Activated naive CD4-positive, alpha-beta T cell treated with anti-CD3 and anti-CD28 coated beads, Interleukin-2, amount 10 ng/mL, durations not matched to agents 7 days and 5 days (primary cell): ENCODE measurements at regions not wholly inside any gene's neighbourhood (a gene's known extent, or its start where the extent isn't known, plus 50 kb on each side); places are given as distances from the start of the nearest gene placed in this dataset.

ENCODE experiments used
- CTCF ChIA-PET: fragments of 350-600 bp; sonication (Branson Sonifier 250); formaldehyde crosslinking; loops from one replicate; lab custom pipeline; 2021; ENCODE audit warnings: antibody characterized with exemption; lab: Charles Lee
- DNase-seq: peaks from one replicate; pipeline ENCODE4 v3.0.0-alpha.2; 2020
- H3K27ac Mint-ChIP-seq: one replicate; pipeline ENCODE4 v1.8.0; 2021; ENCODE audit warnings: mild to moderate bottlenecking, moderate library complexity, mixed read lengths
- H3K27me3 Mint-ChIP-seq: one replicate; pipeline ENCODE4 v1.8.0; 2021; ENCODE audit warnings: mild to moderate bottlenecking, mixed read lengths
- H3K36me3 Mint-ChIP-seq: one replicate; pipeline ENCODE4 v1.8.0; 2021; ENCODE audit warnings: mixed read lengths
- H3K4me1 Mint-ChIP-seq: one replicate; pipeline ENCODE4 v1.8.0; 2021; ENCODE audit warnings: mixed read lengths
- H3K4me3 Mint-ChIP-seq: one replicate; pipeline ENCODE4 v1.8.0; 2021; ENCODE audit warnings: mild to moderate bottlenecking, moderate library complexity, mixed read lengths
- H3K9me3 Mint-ChIP-seq: one replicate; pipeline ENCODE4 v1.8.0; 2021; ENCODE audit warnings: mixed read lengths

DNA sequence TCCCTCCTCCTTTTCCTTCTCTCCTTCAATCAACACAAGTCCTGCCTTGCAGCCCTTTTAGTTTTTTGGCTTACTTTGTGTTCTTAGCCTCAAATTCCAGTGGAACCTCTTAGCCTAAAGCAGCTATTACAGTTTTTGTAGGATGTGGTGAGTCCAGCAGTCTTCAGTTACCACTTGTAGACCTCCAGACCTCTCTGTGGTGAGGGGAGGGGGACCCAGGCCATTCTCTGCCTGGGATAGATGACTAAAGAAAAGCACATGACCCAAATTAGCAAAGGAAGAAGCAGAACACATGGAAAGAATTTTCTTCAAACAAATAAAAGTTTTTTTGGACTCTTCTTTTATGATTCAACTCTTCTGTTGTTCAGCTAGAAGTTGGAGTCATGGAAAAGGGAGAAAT is 246.5 kb downstream of the HAO1 start:
- CTCF ChIA-PET: no interaction called here
- H3K36me3 Mint-ChIP-seq: no peaks in the 10 kb centered on the region
- DNase-seq: no peak
- H3K4me1 Mint-ChIP-seq: no peaks in the 10 kb centered on the region
- no peak overlapping the region for H3K27ac Mint-ChIP-seq
- H3K9me3 Mint-ChIP-seq: peaks cover 7% of the 10 kb centered on the region
- no peak overlapping the region for H3K4me3 Mint-ChIP-seq
- no peaks in the 10 kb centered on the region for H3K27me3 Mint-ChIP-seq

DNA sequence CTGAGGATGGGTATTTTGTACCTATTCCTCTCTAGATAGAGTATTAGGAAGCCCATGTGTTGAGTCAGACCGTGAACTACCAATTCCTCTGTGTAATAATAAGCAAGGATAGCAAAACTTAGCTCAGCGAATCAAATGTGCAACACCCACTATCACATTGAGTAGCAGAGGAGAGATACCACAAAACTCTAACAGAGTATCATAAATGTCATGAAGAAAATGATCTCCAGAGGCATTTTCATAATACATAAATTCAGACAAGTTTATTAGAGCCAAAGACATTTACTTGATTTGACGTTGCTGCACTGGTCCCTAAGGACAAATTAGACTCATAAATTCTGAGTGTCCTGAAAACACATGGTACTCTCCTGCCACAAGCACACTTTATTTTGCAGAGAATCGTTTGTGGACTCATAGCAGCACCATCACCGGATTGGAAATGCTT is 245.2 kb downstream of the HAO1 start:
- Mint-ChIP-seq H3K27ac (no peak overlapping the region), H3K36me3 (no peaks in the 10 kb centered on the region), H3K27me3 (no peaks in the 10 kb centered on the region), H3K4me3 (no peak overlapping the region), H3K9me3 (peaks cover 5% of the 10 kb centered on the region), H3K4me1 (no peaks in the 10 kb centered on the region)
- CTCF ChIA-PET: no interaction called here
- no peak for DNase-seq

DNA sequence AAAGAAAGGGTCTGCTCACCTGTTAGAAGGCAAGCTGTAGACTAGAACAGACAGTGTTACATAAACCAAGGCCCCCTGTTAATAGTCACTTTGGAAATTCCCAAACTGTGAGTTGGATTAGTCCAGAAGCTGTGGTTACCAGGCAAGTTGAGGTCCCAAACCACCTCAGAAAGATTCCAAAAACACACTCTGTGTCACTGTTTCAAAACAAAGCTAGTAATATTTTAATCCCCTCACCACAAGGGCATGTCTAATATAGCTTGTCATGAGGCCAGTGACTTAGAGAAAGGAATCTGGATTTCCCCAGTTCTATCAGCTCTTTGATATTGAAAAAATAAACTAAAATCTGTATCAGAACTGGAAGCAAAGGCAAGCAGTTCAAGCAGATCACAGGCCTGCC is 244.6 kb downstream of the HAO1 start:
- no peak overlapping the region for H3K27ac Mint-ChIP-seq
- CTCF ChIA-PET: no interaction called here
- no peaks in the 10 kb centered on the region for H3K36me3 Mint-ChIP-seq
- no peak overlapping the region for H3K4me3 Mint-ChIP-seq
- no peaks in the 10 kb centered on the region for H3K27me3 Mint-ChIP-seq
- peaks cover 7% of the 10 kb centered on the region for H3K9me3 Mint-ChIP-seq
- no peak for DNase-seq
- H3K4me1 Mint-ChIP-seq: no peaks in the 10 kb centered on the region

DNA sequence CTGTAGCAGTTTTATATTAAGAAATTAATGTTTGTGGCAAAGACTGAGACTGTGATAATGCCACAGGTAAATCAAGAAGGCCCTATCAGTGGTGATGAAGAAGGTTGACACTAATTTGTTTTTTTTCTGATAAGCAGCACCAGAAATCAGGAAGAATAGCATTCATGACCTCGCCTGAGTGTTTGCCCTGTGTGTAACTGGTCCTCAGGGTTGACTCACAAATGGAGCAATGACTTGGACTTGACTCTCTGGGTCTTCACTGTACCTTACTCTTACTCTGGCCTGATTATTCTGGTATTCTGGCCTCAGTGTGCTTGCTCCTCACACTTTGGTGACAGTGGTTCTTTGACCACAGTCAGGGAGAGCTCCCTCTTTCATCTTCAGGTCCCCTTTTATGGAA is 243.9 kb downstream of the HAO1 start:
- Mint-ChIP-seq H3K27ac (no peak overlapping the region), H3K4me3 (no peak overlapping the region), H3K27me3 (no peaks in the 10 kb centered on the region), H3K9me3 (peaks cover 10% of the 10 kb centered on the region), H3K4me1 (no peaks in the 10 kb centered on the region), H3K36me3 (no peaks in the 10 kb centered on the region)
- CTCF ChIA-PET: no interaction called here
- no peak for DNase-seq

DNA sequence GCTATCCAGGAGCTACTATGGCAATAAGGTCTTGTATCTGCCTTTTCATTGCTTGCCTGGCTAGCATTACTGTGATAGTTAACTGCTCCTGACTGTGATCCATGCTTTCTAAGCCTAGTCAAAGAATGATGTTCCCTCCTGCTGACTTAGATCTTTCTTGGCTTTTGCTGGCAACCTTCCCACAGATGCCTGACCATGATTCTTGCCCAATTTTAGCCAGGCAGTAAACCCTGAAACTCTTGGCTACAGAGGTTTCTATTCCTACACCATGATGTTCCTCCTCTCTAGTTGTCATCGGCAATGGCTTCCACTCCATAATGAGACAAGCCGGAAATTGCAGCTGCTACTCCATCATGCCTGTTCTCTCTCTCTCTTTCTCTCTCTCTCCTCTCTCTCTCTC is 238.1 kb downstream of the HAO1 start:
- Mint-ChIP-seq H3K9me3 (peaks cover 17% of the 10 kb centered on the region), H3K27me3 (no peaks in the 10 kb centered on the region), H3K27ac (no peak overlapping the region), H3K4me1 (no peaks in the 10 kb centered on the region), H3K36me3 (no peaks in the 10 kb centered on the region), H3K4me3 (no peak overlapping the region)
- DNase-seq: no peak
- CTCF ChIA-PET: no interaction called here

DNA sequence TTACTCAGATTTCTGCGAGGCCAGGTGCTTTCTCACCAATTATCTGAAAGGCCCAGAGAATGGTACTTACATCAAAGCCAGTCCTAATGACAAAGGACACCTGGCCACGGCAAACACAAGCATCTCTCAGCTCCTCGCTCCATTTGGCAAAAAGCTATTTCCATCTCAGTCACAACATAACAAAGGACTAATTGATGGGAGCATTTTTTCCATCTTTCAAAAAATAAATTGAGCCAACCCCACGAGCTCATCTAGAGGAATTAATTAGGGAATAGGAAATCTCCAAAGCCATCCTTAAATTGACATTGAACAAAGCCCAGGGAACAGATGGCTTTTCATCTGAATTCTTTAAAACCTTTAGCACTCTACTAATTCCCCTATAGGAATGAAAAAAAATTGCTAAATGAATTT is 236.7 kb downstream of the HAO1 start:
- H3K4me3 Mint-ChIP-seq: no peak overlapping the region
- no peaks in the 10 kb centered on the region for H3K27me3 Mint-ChIP-seq
- H3K4me1 Mint-ChIP-seq: no peaks in the 10 kb centered on the region
- H3K36me3 Mint-ChIP-seq: no peaks in the 10 kb centered on the region
- CTCF ChIA-PET: no interaction called here
- H3K9me3 Mint-ChIP-seq: peaks cover 15% of the 10 kb centered on the region
- H3K27ac Mint-ChIP-seq: no peak overlapping the region
- no peak for DNase-seq

DNA sequence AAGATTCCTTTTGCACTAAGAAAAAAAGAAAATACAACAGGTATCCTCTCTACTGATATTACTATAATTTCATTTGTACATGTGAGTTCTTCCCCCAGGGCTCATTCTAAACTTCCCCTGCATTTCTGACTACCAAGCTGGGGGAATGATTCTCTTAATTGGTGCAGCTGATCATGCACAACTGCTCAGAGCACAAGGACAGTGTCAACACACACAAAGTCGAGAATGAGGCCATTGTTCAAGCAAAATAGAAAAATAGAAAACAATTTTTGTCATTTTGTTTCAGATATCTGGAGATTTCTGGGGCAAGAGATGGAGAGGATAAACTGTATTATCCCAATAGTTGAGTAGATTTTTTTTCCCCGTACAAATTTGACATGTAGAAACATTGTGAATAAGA is 236.3 kb downstream of the HAO1 start:
- no peak overlapping the region for H3K27ac Mint-ChIP-seq
- CTCF ChIA-PET: no interaction called here
- no peaks in the 10 kb centered on the region for H3K36me3 Mint-ChIP-seq
- H3K4me3 Mint-ChIP-seq: no peak overlapping the region
- H3K4me1 Mint-ChIP-seq: no peaks in the 10 kb centered on the region
- no peaks in the 10 kb centered on the region for H3K27me3 Mint-ChIP-seq
- DNase-seq: no peak
- peaks cover 15% of the 10 kb centered on the region for H3K9me3 Mint-ChIP-seq

DNA sequence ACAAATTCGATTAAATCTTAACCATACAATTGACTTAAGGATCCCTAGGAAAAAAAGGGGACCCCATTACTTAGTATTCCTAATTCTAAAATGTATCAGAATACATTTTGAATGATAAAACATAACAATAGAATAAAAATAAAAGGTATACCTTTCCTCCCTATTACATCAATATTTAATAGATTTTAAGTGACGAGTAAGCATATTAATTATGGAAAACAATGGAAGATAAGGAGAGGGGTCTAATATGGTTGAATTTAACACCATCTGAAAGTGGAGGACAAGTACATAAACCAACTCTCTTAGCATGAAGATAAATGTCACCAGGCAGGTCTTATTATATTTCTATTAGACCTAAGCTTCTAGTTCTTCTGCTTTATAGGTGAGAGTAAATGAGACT is 232.1 kb downstream of the HAO1 start:
- Mint-ChIP-seq H3K27me3 (no peaks in the 10 kb centered on the region), H3K36me3 (no peaks in the 10 kb centered on the region), H3K27ac (no peak overlapping the region), H3K4me1 (no peaks in the 10 kb centered on the region), H3K4me3 (no peak overlapping the region), H3K9me3 (peaks cover 6% of the 10 kb centered on the region)
- no peak for DNase-seq
- CTCF ChIA-PET: no interaction called here

DNA sequence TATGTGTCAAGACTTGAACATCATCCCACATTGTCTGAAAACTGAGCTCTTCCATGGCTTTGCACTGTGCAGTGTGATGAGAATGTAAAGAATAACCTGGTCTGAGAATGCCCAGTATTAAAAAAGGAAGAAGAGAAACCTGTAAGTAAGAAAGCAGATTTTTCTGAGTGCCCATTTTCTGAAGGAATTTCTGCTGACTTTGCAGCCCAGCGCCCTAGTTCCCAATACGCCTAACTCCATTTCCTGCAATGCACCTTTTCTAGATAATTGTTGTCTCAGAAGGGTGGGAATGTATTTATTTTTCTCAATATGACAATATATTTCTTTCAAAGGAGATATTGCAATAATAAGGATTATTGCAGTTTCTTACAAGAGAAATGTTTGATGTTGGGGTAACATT is 231.5 kb downstream of the HAO1 start:
- no peak for DNase-seq
- no peak overlapping the region for H3K27ac Mint-ChIP-seq
- H3K4me3 Mint-ChIP-seq: no peak overlapping the region

DNA sequence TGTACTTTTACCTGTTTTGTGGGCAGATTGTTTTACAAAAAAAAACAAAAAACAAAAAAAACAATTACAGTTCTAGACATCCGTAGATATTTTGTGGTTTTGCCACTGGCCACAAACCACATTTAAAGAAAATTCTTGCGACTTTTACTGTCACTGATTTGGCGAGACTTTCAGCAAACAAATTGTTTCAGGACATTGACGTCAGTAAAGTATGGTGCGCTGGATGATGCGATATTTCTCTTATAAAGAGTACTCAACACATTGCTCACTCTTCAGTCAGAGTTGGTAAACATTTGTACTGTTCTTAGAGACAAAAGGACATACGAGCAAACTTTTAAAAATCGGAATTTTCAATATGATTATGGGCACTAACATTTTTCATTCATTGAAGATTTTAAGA is 229.8 kb downstream of the HAO1 start:
- Mint-ChIP-seq H3K9me3 (peaks cover 5% of the 10 kb centered on the region), H3K27me3 (no peaks in the 10 kb centered on the region), H3K4me1 (no peaks in the 10 kb centered on the region), H3K4me3 (no peak overlapping the region), H3K36me3 (no peaks in the 10 kb centered on the region), H3K27ac (no peak overlapping the region)
- CTCF ChIA-PET: no interaction called here
- DNase-seq: no peak

More for the DNA sequence above, 231.5 kb downstream of the HAO1 start:
- no peaks in the 10 kb centered on the region for H3K4me1 Mint-ChIP-seq
- no peaks in the 10 kb centered on the region for H3K36me3 Mint-ChIP-seq
- peaks cover 5% of the 10 kb centered on the region for H3K9me3 Mint-ChIP-seq
- no peaks in the 10 kb centered on the region for H3K27me3 Mint-ChIP-seq
- CTCF ChIA-PET: no interaction called here

DNA sequence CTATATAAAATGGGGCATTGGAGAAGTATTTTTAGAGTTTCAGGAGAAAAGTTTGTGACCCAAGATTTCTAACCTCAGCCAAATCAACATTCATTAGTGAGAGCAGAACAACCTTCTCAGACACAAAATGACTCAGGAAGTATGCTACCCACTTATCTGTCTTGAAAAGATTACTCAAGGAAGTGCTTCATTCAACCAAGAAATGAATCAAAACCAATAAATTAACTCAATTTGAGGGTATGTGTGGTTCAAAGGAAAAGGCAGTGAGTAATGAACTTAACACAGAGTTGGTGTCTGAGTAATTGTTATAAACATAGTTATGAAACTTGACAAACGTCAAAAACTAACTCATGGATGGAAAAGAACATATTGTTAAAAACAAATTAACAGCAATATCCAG is 227.6 kb downstream of the HAO1 start:
- no peak overlapping the region for H3K4me3 Mint-ChIP-seq
- DNase-seq: no peak
- CTCF ChIA-PET: no interaction called here
- no peak overlapping the region for H3K27ac Mint-ChIP-seq
- no peaks in the 10 kb centered on the region for H3K4me1 Mint-ChIP-seq
- no peaks in the 10 kb centered on the region for H3K27me3 Mint-ChIP-seq
- H3K9me3 Mint-ChIP-seq: peaks cover 2% of the 10 kb centered on the region
- H3K36me3 Mint-ChIP-seq: no peaks in the 10 kb centered on the region

DNA sequence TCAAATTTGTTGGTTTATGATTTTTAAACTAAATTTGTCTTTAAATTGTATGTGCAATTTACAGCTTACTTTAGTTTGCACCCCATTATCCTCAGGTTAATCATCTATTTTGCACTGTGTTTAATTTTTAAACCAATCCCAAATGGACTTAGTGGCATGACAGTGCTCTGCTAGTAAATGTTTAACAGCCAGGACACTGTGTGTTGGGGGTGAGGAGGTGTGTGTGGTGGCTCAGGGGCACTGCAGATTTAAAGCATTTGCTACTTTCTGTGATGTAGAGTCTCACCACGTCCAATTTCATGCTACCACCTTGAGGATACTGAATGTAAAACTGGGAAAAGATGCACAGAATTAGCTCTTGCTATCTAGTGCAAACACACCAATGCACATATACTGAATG is 225.7 kb downstream of the HAO1 start:
- H3K4me1 Mint-ChIP-seq: no peaks in the 10 kb centered on the region
- H3K36me3 Mint-ChIP-seq: no peaks in the 10 kb centered on the region
- H3K27me3 Mint-ChIP-seq: no peaks in the 10 kb centered on the region
- H3K9me3 Mint-ChIP-seq: peaks cover 2% of the 10 kb centered on the region
- H3K4me3 Mint-ChIP-seq: no peak overlapping the region
- CTCF ChIA-PET: no interaction called here
- DNase-seq: no peak
- H3K27ac Mint-ChIP-seq: no peak overlapping the region

DNA sequence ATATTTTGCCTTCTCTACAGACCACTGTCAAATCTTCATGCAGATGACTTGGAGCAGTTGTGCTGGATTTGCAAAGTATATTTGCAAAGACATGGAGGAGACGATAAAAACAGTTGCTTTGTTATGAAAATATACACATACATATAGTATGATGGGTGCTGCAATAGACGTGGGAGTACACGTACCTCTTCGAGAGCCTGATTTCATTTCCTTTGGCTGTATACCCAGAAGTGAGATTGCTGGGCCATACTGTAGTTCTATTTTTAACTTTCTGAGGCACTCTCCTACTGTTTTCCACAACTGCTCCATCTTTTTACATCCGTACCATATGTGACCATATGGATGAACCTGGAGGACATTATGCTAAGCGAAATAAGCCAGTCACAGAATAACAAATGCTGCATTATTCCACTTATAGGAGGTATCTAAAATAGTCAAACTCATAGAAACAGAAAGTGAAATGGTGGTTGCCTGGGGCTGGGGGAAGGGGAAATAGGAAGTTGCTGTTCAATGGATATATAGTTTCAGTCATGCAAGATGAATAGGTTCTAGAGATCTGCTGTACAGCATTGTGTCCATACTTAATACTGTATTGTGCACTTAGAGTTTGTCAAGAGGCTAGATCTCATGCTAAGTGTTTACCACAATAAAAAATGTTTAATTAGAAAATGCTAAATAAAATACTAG is 223.8 kb downstream of the HAO1 start:
- H3K27ac Mint-ChIP-seq: no peak overlapping the region
- no peak for DNase-seq

DNA sequence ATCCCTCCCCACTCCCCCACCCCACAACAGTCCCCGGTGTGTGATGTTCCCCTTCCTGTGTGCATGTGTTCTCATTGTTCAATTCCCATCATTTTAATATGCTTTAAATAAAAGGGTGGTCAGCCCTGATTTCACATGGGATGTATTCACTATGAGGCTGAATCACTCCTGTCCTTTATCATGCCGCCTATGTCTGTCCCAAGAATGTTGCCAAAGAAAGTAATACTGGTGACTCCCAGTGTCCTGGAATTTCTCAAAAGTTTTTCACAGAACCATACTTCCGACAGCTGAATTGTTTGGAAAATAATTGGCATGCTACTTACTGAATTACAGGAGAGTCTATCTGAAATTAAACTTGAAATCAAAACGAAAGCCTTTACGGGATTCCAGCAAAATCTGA is 217.7 kb downstream of the HAO1 start:
- no peak for DNase-seq

More for the DNA sequence above, 223.8 kb downstream of the HAO1 start:
- H3K9me3 Mint-ChIP-seq: peaks cover 1% of the 10 kb centered on the region
- H3K4me1 Mint-ChIP-seq: no peaks in the 10 kb centered on the region
- H3K4me3 Mint-ChIP-seq: no peak overlapping the region
- H3K36me3 Mint-ChIP-seq: no peaks in the 10 kb centered on the region
- CTCF ChIA-PET: no interaction called here
- no peaks in the 10 kb centered on the region for H3K27me3 Mint-ChIP-seq

DNA sequence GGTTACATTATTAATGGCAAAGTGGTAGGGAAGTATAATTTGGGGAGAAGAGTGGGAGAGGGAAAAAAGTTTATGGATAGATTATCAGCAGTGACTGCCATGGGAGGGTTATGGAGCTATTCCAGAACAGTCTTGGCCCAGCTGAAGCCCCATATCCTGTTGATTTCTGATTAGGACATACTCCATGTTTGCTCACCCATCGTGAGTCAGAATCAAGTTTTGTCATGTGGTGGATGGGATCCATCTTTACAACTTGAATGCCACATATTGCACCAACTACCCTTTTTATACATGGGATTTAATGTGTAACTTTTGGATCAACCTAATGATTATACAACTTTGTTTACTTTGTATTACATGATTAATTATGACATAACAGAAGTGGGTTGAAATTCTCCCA is 217.0 kb downstream of the HAO1 start:
- Mint-ChIP-seq H3K27me3 (no peaks in the 10 kb centered on the region), H3K36me3 (no peaks in the 10 kb centered on the region), H3K9me3 (peaks cover 1% of the 10 kb centered on the region), H3K4me1 (no peaks in the 10 kb centered on the region), H3K4me3 (no peak overlapping the region), H3K27ac (no peak overlapping the region)
- CTCF ChIA-PET: no interaction called here
- no peak for DNase-seq

More for the DNA sequence above, 217.7 kb downstream of the HAO1 start:
- CTCF ChIA-PET: no interaction called here
- H3K4me3 Mint-ChIP-seq: no peak overlapping the region
- H3K27me3 Mint-ChIP-seq: no peaks in the 10 kb centered on the region
- H3K27ac Mint-ChIP-seq: no peak overlapping the region
- H3K36me3 Mint-ChIP-seq: no peaks in the 10 kb centered on the region
- peaks cover 1% of the 10 kb centered on the region for H3K9me3 Mint-ChIP-seq
- no peaks in the 10 kb centered on the region for H3K4me1 Mint-ChIP-seq

DNA sequence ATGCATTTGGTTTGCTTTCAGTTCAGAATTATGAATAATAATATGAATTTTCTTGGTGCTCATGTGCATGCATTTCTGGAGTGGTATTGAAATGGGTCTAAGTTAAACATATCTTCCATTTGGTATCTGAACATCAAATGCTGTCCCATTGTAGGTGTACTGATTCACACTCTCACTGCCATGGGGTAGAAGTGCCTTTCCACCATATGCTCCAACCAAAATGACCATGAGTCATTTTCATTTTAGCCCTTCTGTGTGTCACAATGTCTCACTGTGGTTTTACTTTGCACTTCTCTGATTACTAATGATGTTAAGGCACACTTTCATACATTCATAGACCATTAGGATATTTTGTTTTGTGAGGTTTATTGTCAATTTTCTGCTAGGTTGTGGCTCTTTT is 211.9 kb downstream of the HAO1 start:
- H3K4me1 Mint-ChIP-seq: no peaks in the 10 kb centered on the region
- no peak overlapping the region for H3K27ac Mint-ChIP-seq
- no peaks in the 10 kb centered on the region for H3K27me3 Mint-ChIP-seq
- no peaks in the 10 kb centered on the region for H3K36me3 Mint-ChIP-seq
- H3K9me3 Mint-ChIP-seq: no peaks in the 10 kb centered on the region
- no peak for DNase-seq
- CTCF ChIA-PET: no interaction called here
- H3K4me3 Mint-ChIP-seq: no peak overlapping the region
